Neural cell (in vitro differentiated cells): ENCODE measurements at regions not wholly inside any gene's neighbourhood (a gene's known extent, or its start where the extent isn't known, plus 50 kb on each side); places are given as distances from the start of the nearest gene placed in this dataset.

Source experiments
- CTCF ChIP-seq: fragments of 450-650 bp; IDR thresholded peaks from 2 replicates; pipeline ENCODE4 v1.5.1; 2014; ENCODE audit warnings: antibody characterized with exemption, mild to moderate bottlenecking, moderate library complexity; ENCODE audit not compliant: poor library complexity, severe bottlenecking
- EZH2 ChIP-seq: fragments of 200-600, 300-800 bp; shearing (Covaris generic), sonication (generic); IDR thresholded peaks from 2 replicates; pipeline ENCODE4 v1.6.1; 2014; ENCODE audit warnings: antibody characterized with exemption, low read length, borderline replicate concordance, mild to moderate bottlenecking; ENCODE audit not compliant: insufficient read depth, poor library complexity, severe bottlenecking
- RAD21 ChIP-seq: fragments of 450-650 bp; conservative IDR thresholded peaks from 2 replicates; pipeline ENCODE4 v1.6.1; 2014; ENCODE audit warnings: antibody characterized with exemption, mild to moderate bottlenecking, moderate library complexity
- REST ChIP-seq: IDR thresholded peaks from 2 replicates; pipeline ENCODE4 v1.6.1; 2012; ENCODE audit warnings: borderline replicate concordance

GRCh38 chr18:67600181-67601180, 84.0 kb upstream of the DSEL start:
- TF ChIP-seq EZH2 (no peak), CTCF (no peak), RAD21 (no peak), REST (no peak)
